AG09309 (cell line): ENCODE measurements at regions not wholly inside any gene's neighbourhood (a gene's known extent, or its start where the extent isn't known, plus 50 kb on each side); places are given as distances from the start of the nearest gene placed in this dataset.

Source experiments
- DNase-seq: peaks from one replicate; pipeline ENCODE4 v3.0.0-alpha.2; 2010; ENCODE audit warnings: low read depth
- H3K4me3 ChIP-seq: 2 replicates; pipeline ENCODE4 v1.5.1; 2011; ENCODE audit warnings: mild to moderate bottlenecking, low read depth, low read length, moderate library complexity; ENCODE audit not compliant: control insufficient read depth
- TF ChIP-seq, protein P1 (sequence below): IDR thresholded peaks from 2 replicates; pipeline ENCODE4 v1.5.1; 2011; ENCODE audit warnings: mild to moderate bottlenecking, low read depth, low read length, inconsistent platforms; ENCODE audit not compliant: insufficient read depth, control insufficient read depth; ENCODE audit errors: missing control alignments

- no peak for DNase-seq
- TF ChIP-seq, protein P1, sequence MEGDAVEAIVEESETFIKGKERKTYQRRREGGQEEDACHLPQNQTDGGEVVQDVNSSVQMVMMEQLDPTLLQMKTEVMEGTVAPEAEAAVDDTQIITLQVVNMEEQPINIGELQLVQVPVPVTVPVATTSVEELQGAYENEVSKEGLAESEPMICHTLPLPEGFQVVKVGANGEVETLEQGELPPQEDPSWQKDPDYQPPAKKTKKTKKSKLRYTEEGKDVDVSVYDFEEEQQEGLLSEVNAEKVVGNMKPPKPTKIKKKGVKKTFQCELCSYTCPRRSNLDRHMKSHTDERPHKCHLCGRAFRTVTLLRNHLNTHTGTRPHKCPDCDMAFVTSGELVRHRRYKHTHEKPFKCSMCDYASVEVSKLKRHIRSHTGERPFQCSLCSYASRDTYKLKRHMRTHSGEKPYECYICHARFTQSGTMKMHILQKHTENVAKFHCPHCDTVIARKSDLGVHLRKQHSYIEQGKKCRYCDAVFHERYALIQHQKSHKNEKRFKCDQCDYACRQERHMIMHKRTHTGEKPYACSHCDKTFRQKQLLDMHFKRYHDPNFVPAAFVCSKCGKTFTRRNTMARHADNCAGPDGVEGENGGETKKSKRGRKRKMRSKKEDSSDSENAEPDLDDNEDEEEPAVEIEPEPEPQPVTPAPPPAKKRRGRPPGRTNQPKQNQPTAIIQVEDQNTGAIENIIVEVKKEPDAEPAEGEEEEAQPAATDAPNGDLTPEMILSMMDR, result no peak
- H3K4me3 ChIP-seq, result no peak overlapping the region
Measured at GRCh38 chr3:63070476-63070810, 195.2 kb upstream of the CADPS start.

DNA sequence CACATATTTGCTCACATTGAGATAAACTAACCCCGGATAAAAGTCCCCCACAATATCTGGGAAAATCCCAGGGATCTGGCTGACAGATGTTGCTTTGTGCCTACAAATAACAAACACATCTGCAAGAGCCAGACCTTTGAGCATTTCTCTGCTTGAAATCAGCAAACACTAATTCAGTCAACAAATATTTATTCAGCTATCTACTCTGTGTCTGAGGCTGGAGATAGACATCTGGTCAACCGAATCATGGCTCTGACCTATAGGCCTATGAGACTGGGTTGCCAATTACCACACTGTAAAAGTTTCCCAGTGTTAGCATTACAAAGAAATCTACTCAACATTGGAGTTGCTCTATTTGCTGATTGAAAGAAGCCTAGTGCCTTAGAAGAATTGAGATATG lies 201.1 kb upstream of the CADPS start:
- TF ChIP-seq, protein P1, result no peak
- no peak for DNase-seq
- no peak overlapping the region for H3K4me3 ChIP-seq

GRCh38 chr3:63086190-63086589 lies 191.9 kb upstream of the SYNPR start:
- TF ChIP-seq, protein P1, result no peak

GRCh38 chr3:63089007-63089750 lies 188.9 kb upstream of the SYNPR start:
- TF ChIP-seq, protein P1, result no peak
- no peak for DNase-seq
- no peak overlapping the region for H3K4me3 ChIP-seq

More at GRCh38 chr3:63086190-63086589, 191.9 kb upstream of the SYNPR start:
- no peak overlapping the region for H3K4me3 ChIP-seq
- DNase-seq, result no peak

DNA sequence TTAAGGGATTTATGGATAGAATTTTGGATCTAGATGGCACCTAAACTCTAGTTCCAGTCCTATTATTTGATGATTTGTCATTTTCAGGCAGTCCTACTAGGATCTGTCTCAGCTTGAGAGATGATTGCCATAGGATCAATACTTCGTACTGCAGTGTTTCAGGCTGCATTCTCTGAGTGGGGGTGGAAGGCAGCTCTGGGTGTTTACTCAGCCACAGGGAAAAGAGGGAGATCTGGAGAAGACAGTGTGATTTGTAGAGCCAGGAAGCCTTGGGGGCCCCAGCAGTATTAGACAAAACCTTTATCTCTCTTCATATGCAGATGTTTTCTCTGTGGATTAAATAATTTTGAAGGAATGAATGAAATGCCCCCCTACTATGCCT lies 188.4 kb upstream of the SYNPR start:
- no peak overlapping the region for H3K4me3 ChIP-seq
- DNase-seq, result no peak
- TF ChIP-seq, protein P1, result no peak

DNA sequence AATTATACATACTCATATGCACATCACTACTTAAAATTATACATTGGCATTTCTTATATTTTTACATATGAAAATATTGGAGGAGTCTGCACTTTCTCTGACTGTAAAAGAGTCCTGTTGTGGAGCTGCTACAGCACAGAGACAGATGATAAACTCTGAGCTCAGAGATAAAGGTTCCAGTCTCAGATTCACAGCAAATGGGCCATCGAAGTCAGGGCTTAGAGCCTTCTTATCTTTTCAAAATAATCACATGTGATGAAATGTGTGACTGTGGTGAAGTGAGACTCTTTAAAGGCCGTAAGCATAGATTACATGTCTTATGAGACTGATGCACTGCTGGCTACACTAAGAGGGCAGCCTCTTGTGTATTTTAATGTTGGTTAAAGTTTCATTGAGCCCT lies 187.5 kb upstream of the SYNPR start:
- TF ChIP-seq, protein P1, result no peak
- H3K4me3 ChIP-seq, result no peak overlapping the region
- no peak for DNase-seq
